ENCODE measurements at regions not wholly inside any gene's neighbourhood (a gene's known extent, or its start where the extent isn't known, plus 50 kb on each side); places are given as distances from the start of the nearest gene placed in this dataset.

DNA sequence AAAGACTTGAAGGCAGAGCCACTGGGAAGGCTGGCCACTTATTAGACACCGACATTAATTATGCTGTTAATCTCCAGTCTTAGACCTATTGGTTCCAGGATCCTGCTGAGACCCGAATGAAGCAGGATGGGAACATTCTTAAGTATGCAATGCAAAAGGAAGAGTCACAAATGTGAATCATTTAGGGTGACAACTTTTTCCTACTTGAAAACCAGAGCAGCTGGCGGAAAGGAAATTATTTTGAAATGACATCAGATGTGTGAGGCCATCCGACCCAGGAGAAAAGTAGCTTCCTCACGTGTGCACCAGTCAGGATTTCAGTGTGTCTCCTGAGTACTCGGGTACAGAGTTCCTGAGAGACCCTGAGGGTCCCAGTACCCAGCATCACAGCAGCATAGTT, 222.9 kb upstream of the NCKAP5 start:
- Histone ChIP-seq H3K4me2 (ENCODE audit: low read length) (no peak overlapping the region), H2AFZ (ENCODE audit: low read depth, low read length) (no peak overlapping the region), H3F3A (ENCODE audit: insufficient read depth, low read length, poor library complexity, severe bottlenecking) (no peaks in the 10 kb centered on the region)

DNA sequence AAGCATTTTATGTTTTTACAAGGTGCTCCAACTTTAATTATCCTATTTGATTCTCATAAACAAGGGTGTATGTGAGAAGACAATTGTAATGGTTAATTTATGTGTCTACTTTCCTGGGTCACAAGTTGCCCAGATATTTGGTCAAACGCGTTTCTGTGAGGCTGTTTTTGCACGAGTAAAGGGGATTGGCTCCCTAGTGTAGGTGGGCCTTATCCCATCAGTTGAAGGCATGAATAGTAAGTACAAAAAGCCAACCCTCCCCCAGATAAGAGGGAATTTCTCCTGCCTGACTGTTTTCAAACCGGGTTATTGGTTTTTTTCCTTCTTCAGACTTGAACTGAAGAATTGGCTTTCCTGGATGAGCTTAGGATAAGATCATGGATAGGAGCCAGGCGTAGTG, 224.0 kb upstream of the NCKAP5 start:
- Histone ChIP-seq H3K9me3 (ENCODE audit: low read length) (no peaks in the 10 kb centered on the region), H3K79me2 (replicated peaks; ENCODE audit: insufficient read depth, low read length) (no peaks in the 10 kb centered on the region), H2AFZ (ENCODE audit: low read depth, low read length) (no peak overlapping the region), H3F3A (ENCODE audit: insufficient read depth, low read length, poor library complexity, severe bottlenecking) (no peaks in the 10 kb centered on the region), H4K20me1 (ENCODE audit: insufficient read depth) (no peaks in the 10 kb centered on the region), H3K4me2 (ENCODE audit: low read length) (no peak overlapping the region), H3K36me3 (ENCODE audit: insufficient read depth, low read length) (no peaks in the 10 kb centered on the region), H3K9me2 (ENCODE audit: insufficient read depth, low read length) (no peaks in the 10 kb centered on the region), H3K27me3 (ENCODE audit: insufficient read depth, low read depth, low read length) (no peaks in the 10 kb centered on the region), H3K9ac (ENCODE audit: low read length) (no peak overlapping the region), H3K27ac (ENCODE audit: low read length) (no peak overlapping the region), H3K4me3 (ENCODE audit: low read length) (no peak overlapping the region)
- no peak for TF ChIP-seq SMC3 (conservative IDR thresholded peaks at IDR 0.05; ENCODE audit: poor library complexity)
- TF ChIP-seq, protein P1, sequence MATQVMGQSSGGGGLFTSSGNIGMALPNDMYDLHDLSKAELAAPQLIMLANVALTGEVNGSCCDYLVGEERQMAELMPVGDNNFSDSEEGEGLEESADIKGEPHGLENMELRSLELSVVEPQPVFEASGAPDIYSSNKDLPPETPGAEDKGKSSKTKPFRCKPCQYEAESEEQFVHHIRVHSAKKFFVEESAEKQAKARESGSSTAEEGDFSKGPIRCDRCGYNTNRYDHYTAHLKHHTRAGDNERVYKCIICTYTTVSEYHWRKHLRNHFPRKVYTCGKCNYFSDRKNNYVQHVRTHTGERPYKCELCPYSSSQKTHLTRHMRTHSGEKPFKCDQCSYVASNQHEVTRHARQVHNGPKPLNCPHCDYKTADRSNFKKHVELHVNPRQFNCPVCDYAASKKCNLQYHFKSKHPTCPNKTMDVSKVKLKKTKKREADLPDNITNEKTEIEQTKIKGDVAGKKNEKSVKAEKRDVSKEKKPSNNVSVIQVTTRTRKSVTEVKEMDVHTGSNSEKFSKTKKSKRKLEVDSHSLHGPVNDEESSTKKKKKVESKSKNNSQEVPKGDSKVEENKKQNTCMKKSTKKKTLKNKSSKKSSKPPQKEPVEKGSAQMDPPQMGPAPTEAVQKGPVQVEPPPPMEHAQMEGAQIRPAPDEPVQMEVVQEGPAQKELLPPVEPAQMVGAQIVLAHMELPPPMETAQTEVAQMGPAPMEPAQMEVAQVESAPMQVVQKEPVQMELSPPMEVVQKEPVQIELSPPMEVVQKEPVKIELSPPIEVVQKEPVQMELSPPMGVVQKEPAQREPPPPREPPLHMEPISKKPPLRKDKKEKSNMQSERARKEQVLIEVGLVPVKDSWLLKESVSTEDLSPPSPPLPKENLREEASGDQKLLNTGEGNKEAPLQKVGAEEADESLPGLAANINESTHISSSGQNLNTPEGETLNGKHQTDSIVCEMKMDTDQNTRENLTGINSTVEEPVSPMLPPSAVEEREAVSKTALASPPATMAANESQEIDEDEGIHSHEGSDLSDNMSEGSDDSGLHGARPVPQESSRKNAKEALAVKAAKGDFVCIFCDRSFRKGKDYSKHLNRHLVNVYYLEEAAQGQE (IDR thresholded peaks at IDR 0.05; ENCODE audit: borderline replicate concordance), result no peak
- no peak for TF ChIP-seq EZH2 (IDR thresholded peaks at IDR 0.05; ENCODE audit: borderline replicate concordance, insufficient read depth, low read length, poor library complexity, severe bottlenecking)
- TF ChIP-seq MXI1 (conservative IDR thresholded peaks at IDR 0.05; ENCODE audit: poor library complexity, severe bottlenecking), result no peak
- TF ChIP-seq RAD21 (conservative IDR thresholded peaks at IDR 0.05), result no peak

More for the DNA sequence above, 222.9 kb upstream of the NCKAP5 start:
- H3K9ac ChIP-seq (ENCODE audit: low read length), result no peak overlapping the region
- no peaks in the 10 kb centered on the region for H4K20me1 ChIP-seq (ENCODE audit: insufficient read depth)
- H3K27me3 ChIP-seq (ENCODE audit: insufficient read depth, low read depth, low read length), result no peaks in the 10 kb centered on the region
- H3K9me3 ChIP-seq (ENCODE audit: low read length), result no peaks in the 10 kb centered on the region
- H3K27ac ChIP-seq (ENCODE audit: low read length), result peak overlapping the region; percentile 43
- H3K4me3 ChIP-seq (ENCODE audit: low read length), result no peak overlapping the region
- no peaks in the 10 kb centered on the region for H3K36me3 ChIP-seq (ENCODE audit: insufficient read depth, low read length)
- no peak for TF ChIP-seq TAF1 (IDR thresholded peaks at IDR 0.05; ENCODE audit: low read depth)
- TF ChIP-seq, protein P1 (IDR thresholded peaks at IDR 0.05; ENCODE audit: borderline replicate concordance), result no peak
- TF ChIP-seq SMC3 (conservative IDR thresholded peaks at IDR 0.05; ENCODE audit: poor library complexity), result no peak
- TF ChIP-seq MXI1 (conservative IDR thresholded peaks at IDR 0.05; ENCODE audit: poor library complexity, severe bottlenecking), result no peak
- TF ChIP-seq RAD21 (conservative IDR thresholded peaks at IDR 0.05), result no peak
- no peaks in the 10 kb centered on the region for H3K79me2 ChIP-seq (replicated peaks; ENCODE audit: insufficient read depth, low read length)
- no peaks in the 10 kb centered on the region for H3K9me2 ChIP-seq (ENCODE audit: insufficient read depth, low read length)

DNA sequence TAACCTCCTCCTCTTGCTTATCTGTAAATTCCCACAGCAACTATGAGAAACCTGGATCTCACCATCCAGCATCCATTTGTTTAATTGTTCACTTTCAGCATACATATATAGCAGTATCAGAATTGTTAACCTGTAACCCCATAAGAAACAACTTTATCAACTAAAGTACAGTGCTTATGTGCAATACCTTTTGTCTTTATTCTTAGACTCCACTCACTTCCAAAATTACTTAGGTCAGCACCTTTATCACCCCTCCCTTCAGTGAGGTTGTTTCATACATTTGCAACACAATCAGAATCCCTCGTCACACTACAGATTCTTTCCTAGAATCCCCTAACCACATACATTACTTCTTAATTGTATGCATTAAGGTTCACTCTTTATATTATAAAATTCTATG, 225.9 kb upstream of the NCKAP5 start:
- Histone ChIP-seq H3K27me3 (ENCODE audit: insufficient read depth, low read depth, low read length) (no peaks in the 10 kb centered on the region), H3K9me2 (ENCODE audit: insufficient read depth, low read length) (no peaks in the 10 kb centered on the region), H3K4me3 (ENCODE audit: low read length) (no peak overlapping the region), H3F3A (ENCODE audit: insufficient read depth, low read length, poor library complexity, severe bottlenecking) (no peaks in the 10 kb centered on the region), H4K20me1 (ENCODE audit: insufficient read depth) (no peaks in the 10 kb centered on the region), H3K27ac (ENCODE audit: low read length) (no peak overlapping the region), H3K9me3 (ENCODE audit: low read length) (no peaks in the 10 kb centered on the region), H3K4me2 (ENCODE audit: low read length) (no peak overlapping the region), H3K9ac (ENCODE audit: low read length) (no peak overlapping the region), H3K79me2 (replicated peaks; ENCODE audit: insufficient read depth, low read length) (no peaks in the 10 kb centered on the region), H3K36me3 (ENCODE audit: insufficient read depth, low read length) (no peaks in the 10 kb centered on the region), H2AFZ (ENCODE audit: low read depth, low read length) (no peak overlapping the region)
- TF ChIP-seq TAF1 (IDR thresholded peaks at IDR 0.05; ENCODE audit: low read depth) (no peak), MXI1 (conservative IDR thresholded peaks at IDR 0.05; ENCODE audit: poor library complexity, severe bottlenecking) (no peak), SMC3 (conservative IDR thresholded peaks at IDR 0.05; ENCODE audit: poor library complexity) (no peak), EZH2 (IDR thresholded peaks at IDR 0.05; ENCODE audit: borderline replicate concordance, insufficient read depth, low read length, poor library complexity, severe bottlenecking) (no peak), RAD21 (conservative IDR thresholded peaks at IDR 0.05) (no peak), EP300 (conservative IDR thresholded peaks at IDR 0.05; ENCODE audit: poor library complexity, severe bottlenecking) (no peak)
- TF ChIP-seq, protein P2, sequence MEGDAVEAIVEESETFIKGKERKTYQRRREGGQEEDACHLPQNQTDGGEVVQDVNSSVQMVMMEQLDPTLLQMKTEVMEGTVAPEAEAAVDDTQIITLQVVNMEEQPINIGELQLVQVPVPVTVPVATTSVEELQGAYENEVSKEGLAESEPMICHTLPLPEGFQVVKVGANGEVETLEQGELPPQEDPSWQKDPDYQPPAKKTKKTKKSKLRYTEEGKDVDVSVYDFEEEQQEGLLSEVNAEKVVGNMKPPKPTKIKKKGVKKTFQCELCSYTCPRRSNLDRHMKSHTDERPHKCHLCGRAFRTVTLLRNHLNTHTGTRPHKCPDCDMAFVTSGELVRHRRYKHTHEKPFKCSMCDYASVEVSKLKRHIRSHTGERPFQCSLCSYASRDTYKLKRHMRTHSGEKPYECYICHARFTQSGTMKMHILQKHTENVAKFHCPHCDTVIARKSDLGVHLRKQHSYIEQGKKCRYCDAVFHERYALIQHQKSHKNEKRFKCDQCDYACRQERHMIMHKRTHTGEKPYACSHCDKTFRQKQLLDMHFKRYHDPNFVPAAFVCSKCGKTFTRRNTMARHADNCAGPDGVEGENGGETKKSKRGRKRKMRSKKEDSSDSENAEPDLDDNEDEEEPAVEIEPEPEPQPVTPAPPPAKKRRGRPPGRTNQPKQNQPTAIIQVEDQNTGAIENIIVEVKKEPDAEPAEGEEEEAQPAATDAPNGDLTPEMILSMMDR (IDR thresholded peaks at IDR 0.05; ENCODE audit: poor library complexity, severe bottlenecking), result no peak
- TF ChIP-seq, protein P1 (IDR thresholded peaks at IDR 0.05; ENCODE audit: borderline replicate concordance), result no peak
